ENCODE measurements at regions not wholly inside any gene's neighbourhood (a gene's known extent, or its start where the extent isn't known, plus 50 kb on each side); places are given as distances from the start of the nearest gene placed in this dataset.

DNA sequence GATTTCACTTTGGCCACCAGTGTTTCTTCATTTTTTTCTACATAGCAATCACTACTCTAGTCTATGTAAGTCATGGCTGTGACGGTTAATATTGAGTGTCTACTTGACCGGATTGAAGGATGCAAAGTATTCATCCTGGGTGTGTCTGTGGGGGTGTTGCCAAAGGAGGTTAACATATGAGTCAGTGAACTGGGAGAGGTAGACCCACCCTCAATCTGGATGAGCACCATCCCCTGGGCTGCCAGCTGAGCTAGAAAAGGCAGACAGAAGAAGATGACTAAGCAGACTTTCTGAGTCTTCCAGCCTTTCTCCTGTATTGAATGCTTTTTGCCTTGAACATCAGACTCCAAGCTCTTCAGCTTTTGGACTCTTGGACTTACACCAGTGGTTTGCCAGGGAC lies 265.0 kb upstream of the SLC8A1 start:
- no peak for DNase-seq (ENCODE audit: low spot score)
- TF ChIP-seq, protein P1, sequence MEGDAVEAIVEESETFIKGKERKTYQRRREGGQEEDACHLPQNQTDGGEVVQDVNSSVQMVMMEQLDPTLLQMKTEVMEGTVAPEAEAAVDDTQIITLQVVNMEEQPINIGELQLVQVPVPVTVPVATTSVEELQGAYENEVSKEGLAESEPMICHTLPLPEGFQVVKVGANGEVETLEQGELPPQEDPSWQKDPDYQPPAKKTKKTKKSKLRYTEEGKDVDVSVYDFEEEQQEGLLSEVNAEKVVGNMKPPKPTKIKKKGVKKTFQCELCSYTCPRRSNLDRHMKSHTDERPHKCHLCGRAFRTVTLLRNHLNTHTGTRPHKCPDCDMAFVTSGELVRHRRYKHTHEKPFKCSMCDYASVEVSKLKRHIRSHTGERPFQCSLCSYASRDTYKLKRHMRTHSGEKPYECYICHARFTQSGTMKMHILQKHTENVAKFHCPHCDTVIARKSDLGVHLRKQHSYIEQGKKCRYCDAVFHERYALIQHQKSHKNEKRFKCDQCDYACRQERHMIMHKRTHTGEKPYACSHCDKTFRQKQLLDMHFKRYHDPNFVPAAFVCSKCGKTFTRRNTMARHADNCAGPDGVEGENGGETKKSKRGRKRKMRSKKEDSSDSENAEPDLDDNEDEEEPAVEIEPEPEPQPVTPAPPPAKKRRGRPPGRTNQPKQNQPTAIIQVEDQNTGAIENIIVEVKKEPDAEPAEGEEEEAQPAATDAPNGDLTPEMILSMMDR (IDR thresholded peaks at IDR 0.05; ENCODE audit: extremely low read depth, missing control alignments) = no peak

DNA sequence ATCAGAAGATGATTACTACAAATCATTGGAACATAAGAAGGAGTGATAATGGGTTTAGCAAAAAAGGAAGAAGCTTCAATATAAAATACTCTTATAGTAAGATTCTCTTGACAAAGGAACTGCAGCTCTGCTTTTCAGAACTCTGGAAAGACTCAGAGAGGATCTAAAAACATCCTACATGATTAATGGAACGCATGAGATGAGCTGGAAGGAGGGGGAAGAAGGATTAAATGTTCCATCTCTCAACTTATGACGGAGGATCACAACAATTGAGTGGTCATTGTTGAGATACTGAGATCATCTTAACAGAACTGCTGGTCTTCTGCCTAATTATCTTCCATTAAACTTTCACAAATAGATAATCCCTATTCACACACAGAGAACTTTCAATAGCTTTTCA lies 267.5 kb upstream of the SLC8A1 start:
- TF ChIP-seq, protein P1 (IDR thresholded peaks at IDR 0.05; ENCODE audit: extremely low read depth, missing control alignments) = no peak
- DNase-seq (ENCODE audit: low spot score) = no peak

DNA sequence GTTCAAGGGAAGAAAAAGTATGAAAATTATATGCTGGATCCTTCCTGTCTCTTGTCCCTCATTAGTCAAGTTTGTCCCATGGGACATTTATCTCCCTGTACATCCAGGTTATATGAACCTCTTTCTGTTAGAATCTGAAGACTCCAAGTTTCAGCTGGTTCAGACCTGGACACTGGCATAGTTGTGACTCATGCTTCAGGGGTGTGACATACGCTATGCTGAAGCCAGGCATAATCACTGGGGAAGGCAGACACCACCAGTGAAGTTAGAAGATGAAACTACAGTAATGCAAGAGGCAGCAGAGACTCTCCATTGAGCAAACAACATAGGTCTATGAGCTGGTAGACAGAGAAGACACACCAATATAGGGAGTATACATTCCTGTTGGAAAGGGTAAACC lies 269.7 kb upstream of the SLC8A1 start:
- DNase-seq (ENCODE audit: low spot score) = no peak
- TF ChIP-seq, protein P1 (IDR thresholded peaks at IDR 0.05; ENCODE audit: extremely low read depth, missing control alignments) = no peak

DNA sequence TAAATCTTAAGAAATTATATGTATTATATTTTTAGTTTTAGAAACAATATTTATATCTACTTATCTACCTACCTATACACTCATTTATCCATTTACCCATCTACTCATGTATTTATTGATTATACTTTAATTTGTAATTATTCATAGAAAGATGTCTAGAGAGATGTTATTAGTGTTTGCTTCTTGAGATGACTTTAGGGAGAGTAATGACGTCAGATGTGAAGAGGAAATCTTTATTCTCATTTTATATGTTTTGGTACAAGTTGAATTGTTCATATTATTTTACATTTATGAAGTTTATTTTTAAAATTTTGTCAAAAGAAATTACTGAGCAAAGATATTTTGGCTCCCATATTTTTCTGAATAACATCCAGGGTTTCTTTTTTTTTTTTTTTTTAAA lies 271.3 kb upstream of the SLC8A1 start:
- DNase-seq (ENCODE audit: low spot score) = no peak
- TF ChIP-seq, protein P1 (IDR thresholded peaks at IDR 0.05; ENCODE audit: extremely low read depth, missing control alignments) = no peak

DNA sequence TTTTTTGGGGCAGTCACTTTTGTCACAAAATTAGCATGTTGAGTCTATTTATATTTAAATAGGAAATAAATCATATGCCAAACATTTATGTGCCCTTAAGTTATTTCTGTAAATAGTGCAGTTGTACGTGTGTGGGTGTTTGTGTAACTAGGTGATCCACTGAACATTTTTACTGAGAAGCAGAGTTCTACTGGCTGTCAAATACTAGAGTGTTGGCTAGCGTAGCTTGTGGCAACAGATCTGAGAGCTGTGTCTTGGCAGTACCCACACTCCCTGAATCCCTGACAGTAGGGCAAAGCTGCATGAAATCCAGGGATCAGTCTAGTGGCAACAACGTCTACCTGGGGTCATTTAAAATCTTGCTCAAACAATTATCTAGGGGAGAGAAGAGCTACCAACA lies 273.1 kb upstream of the SLC8A1 start:
- DNase-seq (ENCODE audit: low spot score) = no peak
- TF ChIP-seq, protein P1 (IDR thresholded peaks at IDR 0.05; ENCODE audit: extremely low read depth, missing control alignments) = no peak

DNA sequence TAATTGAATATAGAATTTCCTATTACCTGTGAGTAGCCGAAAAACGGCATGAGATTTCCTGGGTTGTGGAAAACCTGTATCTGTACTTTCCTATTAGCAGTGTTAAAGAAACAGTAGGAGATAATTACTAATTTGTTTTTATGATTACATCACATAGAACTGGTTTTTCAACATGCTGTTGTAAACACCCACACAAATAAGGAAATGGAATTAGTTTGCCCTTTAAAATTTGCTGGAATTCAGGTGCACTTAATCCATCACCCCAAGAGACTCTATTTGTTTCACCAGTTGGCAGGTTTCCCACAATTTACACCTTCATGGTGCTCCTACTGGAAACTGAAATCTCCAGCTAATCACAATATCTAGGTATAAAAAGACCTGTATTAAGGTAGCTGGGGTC lies 274.1 kb upstream of the SLC8A1 start:
- TF ChIP-seq, protein P1 (IDR thresholded peaks at IDR 0.05; ENCODE audit: extremely low read depth, missing control alignments) = no peak
- DNase-seq (ENCODE audit: low spot score) = no peak

DNA sequence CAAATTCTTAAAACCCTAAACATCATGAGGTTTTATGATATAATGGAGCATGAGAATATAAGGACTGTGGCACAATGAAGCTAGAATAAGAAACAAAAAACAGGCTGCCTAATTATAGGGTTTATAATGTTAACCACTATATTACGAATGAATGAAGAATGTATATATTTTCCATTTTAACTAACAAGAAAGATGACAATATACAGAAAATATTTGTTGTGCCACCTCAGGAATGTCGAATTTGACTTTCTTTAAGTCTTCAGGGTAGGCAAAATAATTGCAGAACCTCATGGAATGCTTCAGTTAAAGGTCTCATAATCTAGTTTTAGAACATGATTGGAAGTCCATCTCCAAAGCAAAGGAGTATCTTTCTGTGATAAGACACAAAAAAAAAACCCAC lies 282.9 kb upstream of the SLC8A1 start:
- TF ChIP-seq, protein P1 (IDR thresholded peaks at IDR 0.05; ENCODE audit: extremely low read depth, missing control alignments) = no peak
- DNase-seq (ENCODE audit: low spot score) = no peak

Measured in GM20000 (cell line).